DMS153 treated with DMSO at 0.1 percent for 48 hours (cell line): ENCODE measurements at regions not wholly inside any gene's neighbourhood (a gene's known extent, or its start where the extent isn't known, plus 50 kb on each side); places are given as distances from the start of the nearest gene placed in this dataset.
"Not testable (repeated sequence)": the region's sequence is repeated elsewhere in the genome, so short reads cannot be mapped to it uniquely, and the experiment has no call there.

Experiments
- DNase-seq: peaks from one replicate; lab custom pipeline; 2025; ENCODE audit not compliant: unreplicated experiment; lab: John Stamatoyannopoulos, UW

GRCh38 chr5:52255308-52255707 is 532.4 kb upstream of the ITGA1 start:
- no peak for DNase-seq

GRCh38 chr5:52262844-52263243 is 524.9 kb upstream of the ITGA1 start:
- peak; percentile 20 for DNase-seq

- DNase-seq = peak; percentile 54
Observed at GRCh38 chr5:52269401-52269800, 518.3 kb upstream of the ITGA1 start.

GRCh38 chr5:52269859-52270258 is 517.9 kb upstream of the ITGA1 start:
- no peak for DNase-seq

- DNase-seq = no peak
Observed at GRCh38 chr5:52275639-52276038, 512.1 kb upstream of the ITGA1 start.

- DNase-seq = no peak
Observed at GRCh38 chr5:52277101-52277500, 510.6 kb upstream of the ITGA1 start.

GRCh38 chr5:52282647-52283046 is 505.1 kb upstream of the ITGA1 start:
- no peak for DNase-seq

GRCh38 chr5:52283221-52283620 is 504.5 kb upstream of the ITGA1 start:
- DNase-seq = no peak

GRCh38 chr5:52300703-52301372 is 486.9 kb upstream of the ITGA1 start:
- DNase-seq = no peak

- not testable (repeated sequence) for DNase-seq
Observed at GRCh38 chr5:52304816-52305215, 482.9 kb upstream of the ITGA1 start.

GRCh38 chr5:52328220-52328806 is 459.4 kb upstream of the ITGA1 start:
- DNase-seq = no peak

- DNase-seq = no peak
Observed at GRCh38 chr5:52331725-52332124, 456.0 kb upstream of the ITGA1 start.

- no peak for DNase-seq
Observed at GRCh38 chr5:52334367-52334766, 453.3 kb upstream of the ITGA1 start.

- DNase-seq = no peak
Observed at GRCh38 chr5:52339285-52339684, 448.4 kb upstream of the ITGA1 start.

GRCh38 chr5:52342361-52342760 is 445.4 kb upstream of the ITGA1 start:
- DNase-seq = no peak

- DNase-seq = peak; percentile 26
Observed at GRCh38 chr5:52356311-52356918, 431.3 kb upstream of the ITGA1 start.

- DNase-seq = no peak
Observed at GRCh38 chr5:52359261-52359660, 428.5 kb upstream of the ITGA1 start.

GRCh38 chr5:52360985-52361384 is 426.7 kb upstream of the ITGA1 start:
- no peak for DNase-seq

GRCh38 chr5:52374286-52374685 is 413.4 kb upstream of the ITGA1 start:
- DNase-seq = no peak

- DNase-seq = no peak
Observed at GRCh38 chr5:52375969-52376368, 411.7 kb upstream of the ITGA1 start.

- no peak for DNase-seq
Observed at GRCh38 chr5:52376592-52376991, 411.1 kb upstream of the ITGA1 start.

- no peak for DNase-seq
Observed at GRCh38 chr5:52378237-52378636, 409.5 kb upstream of the ITGA1 start.

GRCh38 chr5:52388349-52388748 is 399.4 kb upstream of the ITGA1 start:
- no peak for DNase-seq
